H9 (cell line): ENCODE measurements at regions not wholly inside any gene's neighbourhood (a gene's known extent, or its start where the extent isn't known, plus 50 kb on each side); places are given as distances from the start of the nearest gene placed in this dataset.

Experiments used
- DNase-seq: peaks from one replicate; pipeline ENCODE4 v3.0.0-alpha.2; 2017
- H2AFZ ChIP-seq: one replicate; pipeline ENCODE4 v1.6.1; 2013; ENCODE audit warnings: mild to moderate bottlenecking, low read length, control low read depth, moderate library complexity
- H2AK5ac ChIP-seq: 2 replicates; pipeline ENCODE4 v1.6.1; 2013; ENCODE audit warnings: low read length, control low read depth, mixed read lengths; ENCODE audit not compliant: insufficient read length
- H2BK120ac ChIP-seq: one replicate; pipeline ENCODE4 v1.6.1; 2013; ENCODE audit warnings: low read depth, mild to moderate bottlenecking, low read length, control low read depth, inconsistent platforms; ENCODE audit not compliant: poor library complexity, severe bottlenecking
- H2BK12ac ChIP-seq: 2 replicates; pipeline ENCODE4 v1.6.1; 2013; ENCODE audit warnings: low read length, control low read depth, mixed read lengths, low read depth; ENCODE audit not compliant: insufficient read length
- H2BK15ac ChIP-seq: 2 replicates; pipeline ENCODE4 v1.6.1; 2013; ENCODE audit warnings: low read depth, low read length, control low read depth
- H2BK20ac ChIP-seq: one replicate; pipeline ENCODE4 v1.6.1; 2013; ENCODE audit warnings: low read depth, mild to moderate bottlenecking, low read length, control low read depth, inconsistent platforms; ENCODE audit not compliant: poor library complexity, severe bottlenecking
- H2BK5ac ChIP-seq: 2 replicates; pipeline ENCODE4 v1.6.1; 2013; ENCODE audit warnings: low read length, control low read depth, mixed read lengths; ENCODE audit not compliant: insufficient read length
- H3K14ac ChIP-seq: 2 replicates; pipeline ENCODE4 v1.6.1; 2013; ENCODE audit warnings: low read length, control low read depth; ENCODE audit not compliant: insufficient read depth
- H3K18ac ChIP-seq: 2 replicates; pipeline ENCODE4 v1.6.1; 2013; ENCODE audit warnings: low read depth, mild to moderate bottlenecking, mixed read lengths, low read length, control low read depth; ENCODE audit not compliant: insufficient read length
- H3K23ac ChIP-seq: 2 replicates; pipeline ENCODE4 v1.6.1; 2013; ENCODE audit warnings: low read length, control low read depth, mixed read lengths, low read depth; ENCODE audit not compliant: insufficient read length
- H3K23me2 ChIP-seq: 2 replicates; pipeline ENCODE4 v1.6.1; 2013; ENCODE audit warnings: low read depth, mild to moderate bottlenecking, mixed read lengths, low read length, control low read depth; ENCODE audit not compliant: insufficient read length, poor library complexity, severe bottlenecking
- H3K27ac ChIP-seq: 2 replicates; pipeline ENCODE4 v1.5.1; 2013; ENCODE audit warnings: low read length, control low read depth, mixed read lengths, low read depth; ENCODE audit not compliant: insufficient read length
- H3K27me3 ChIP-seq: 2 replicates; pipeline ENCODE4 v1.6.1; 2013; ENCODE audit warnings: low read length, control low read depth, inconsistent platforms; ENCODE audit not compliant: insufficient read depth
- H3K4ac ChIP-seq: 2 replicates; pipeline ENCODE4 v1.6.1; 2013; ENCODE audit warnings: low read depth, mild to moderate bottlenecking, control low read depth, inconsistent platforms, low read length, moderate library complexity
- H3K4me1 ChIP-seq: 2 replicates; pipeline ENCODE4 v1.6.1; 2013; ENCODE audit warnings: low read length, control low read depth, inconsistent platforms; ENCODE audit not compliant: insufficient read depth
- H3K4me2 ChIP-seq: 2 replicates; pipeline ENCODE4 v1.6.1; 2013; ENCODE audit warnings: low read length, control low read depth, mixed read lengths; ENCODE audit not compliant: insufficient read length, insufficient read depth
- H3K56ac ChIP-seq: 2 replicates; pipeline ENCODE4 v1.6.1; 2013; ENCODE audit warnings: low read depth, mild to moderate bottlenecking, mixed read lengths, low read length, control low read depth; ENCODE audit not compliant: insufficient read length
- H3K79me1 ChIP-seq: 2 replicates; pipeline ENCODE4 v1.6.1; 2013; ENCODE audit warnings: low read depth, mild to moderate bottlenecking, moderate library complexity, low read length, control low read depth, inconsistent platforms; ENCODE audit not compliant: insufficient read depth, poor library complexity, severe bottlenecking
- H3K79me2 ChIP-seq: 2 replicates; pipeline ENCODE4 v1.6.1; 2013; ENCODE audit warnings: low read length, control low read depth, inconsistent platforms; ENCODE audit not compliant: insufficient read depth
- H3K9ac ChIP-seq: 2 replicates; pipeline ENCODE4 v1.6.1; 2013; ENCODE audit warnings: low read length, control low read depth, mixed read lengths; ENCODE audit not compliant: insufficient read length; ENCODE audit errors: extremely low read depth
- H3K9me3 ChIP-seq: one replicate; pipeline ENCODE4 v1.6.1; 2013; ENCODE audit warnings: low read depth, low read length, inconsistent platforms; ENCODE audit not compliant: control insufficient read depth
- H3T11ph ChIP-seq: one replicate; pipeline ENCODE4 v1.6.1; 2013; ENCODE audit warnings: mild to moderate bottlenecking, low read length, control low read depth, inconsistent platforms
- H4K20me1 ChIP-seq: one replicate; pipeline ENCODE4 v1.6.1; 2013; ENCODE audit not compliant: control insufficient read depth, insufficient read length, insufficient read depth
- H4K5ac ChIP-seq: 2 replicates; pipeline ENCODE4 v1.6.1; 2013; ENCODE audit warnings: low read depth, mild to moderate bottlenecking, mixed read lengths, low read length, control low read depth; ENCODE audit not compliant: insufficient read length
- H4K8ac ChIP-seq: replicated peaks from 2 replicates; pipeline ENCODE4 v1.6.1; 2013; ENCODE audit warnings: low read length, control low read depth, mixed read lengths, low read depth; ENCODE audit not compliant: insufficient read length
- H4K91ac ChIP-seq: 2 replicates; pipeline ENCODE4 v1.6.1; 2013; ENCODE audit warnings: low read depth, mild to moderate bottlenecking, moderate library complexity, mixed read lengths, low read length, control low read depth; ENCODE audit not compliant: insufficient read length
- H3K27ac Mint-ChIP-seq, 3 experiments: 2 replicates in 2 of 3; 3 replicates in 1 of 3; pipeline ENCODE4 v1.8.0; 2020 to 2021; ENCODE audit warnings: mixed read lengths in 3 of 3, mild to moderate bottlenecking in 1 of 3, moderate library complexity in 1 of 3
- H3K27me3 Mint-ChIP-seq: 2 replicates; pipeline ENCODE4 v1.8.0; 2021; ENCODE audit warnings: low read depth, mild to moderate bottlenecking, moderate library complexity, mixed read lengths
- H3K36me3 Mint-ChIP-seq, 3 experiments: 2 replicates in 2 of 3; 3 replicates in 1 of 3; pipeline ENCODE4 v1.8.0; 2020 to 2021; ENCODE audit warnings: low read depth in 3 of 3, mixed read lengths in 3 of 3; ENCODE audit not compliant: insufficient read depth in 1 of 3
- H3K4me1 Mint-ChIP-seq, 2 experiments: 2 replicates each; pipeline ENCODE4 v1.8.0; 2020; ENCODE audit warnings: mixed read lengths in 2 of 2
- H3K4me3 Mint-ChIP-seq, 2 experiments: 2 replicates in 1 of 2; 3 replicates in 1 of 2; pipeline ENCODE4 v1.8.0; 2020 to 2021; ENCODE audit warnings: mild to moderate bottlenecking in 2 of 2, mixed read lengths in 2 of 2, moderate library complexity in 1 of 2
- H3K9me3 Mint-ChIP-seq, 2 experiments: 2 replicates in 1 of 2; 3 replicates in 1 of 2; pipeline ENCODE4 v1.8.0; 2020; ENCODE audit warnings: mild to moderate bottlenecking in 2 of 2, mixed read lengths in 2 of 2, moderate library complexity in 1 of 2
- CTCF ChIP-seq: fragments of 200-600 bp; sonication (generic); conservative IDR thresholded peaks from 3 replicates; pipeline ENCODE4 v1.8.0; 2021; ENCODE audit warnings: antibody characterized with exemption, mild to moderate bottlenecking
- WGBS: extraction: QIAGEN DNeasy Blood & Tissue Kit; methylation state at CpG from one replicate; pipeline ENCODE4 v1.1.7; 2013; ENCODE audit warnings: missing lambda C conversion rate, low lambda C conversion rate, mixed read lengths; ENCODE audit not compliant: insufficient read length; ENCODE audit errors: extremely low coverage; 5-methylcytosine and 5-hydroxymethylcytosine counted together

- Histone ChIP-seq H2BK120ac (no peak overlapping the region), H2AFZ (no peak overlapping the region), H2BK5ac (no peak overlapping the region), H3K4ac (no peak overlapping the region), H3K4me2 (no peak overlapping the region), H3K79me2 (no peaks in the 10 kb centered on the region), H2BK12ac (no peak overlapping the region), H3K56ac (no peak overlapping the region), H3K23me2 (no peaks in the 10 kb centered on the region), H3K23ac (no peak overlapping the region), H2AK5ac (no peak overlapping the region), H2BK15ac (no peak overlapping the region), H3K9ac (no peak overlapping the region), H4K5ac (no peak overlapping the region), H3K14ac (no peak overlapping the region), H3K9me3 (no peaks in the 10 kb centered on the region), H3K18ac (no peak overlapping the region), H3K4me1 (0 out of 2 replicates have a peak, but pooled peaks cover 3% of the 10 kb centered on the region), H4K91ac (no peak overlapping the region), H4K20me1 (no peaks in the 10 kb centered on the region), H3K27ac (no peak overlapping the region), H4K8ac (no peak overlapping the region), H2BK20ac (no peak overlapping the region), H3K79me1 (no peaks in the 10 kb centered on the region), H3T11ph (no peak overlapping the region), H3K27me3 (no peaks in the 10 kb centered on the region)
- H3K27me3 Mint-ChIP-seq, result no peaks in the 10 kb centered on the region
- no peaks in the 10 kb centered on the region for H3K9me3 Mint-ChIP-seq
- no peaks in the 10 kb centered on the region for H3K36me3 Mint-ChIP-seq
- WGBS, result no CpG with 5 or more reads among the region's 2 CpGs
- TF ChIP-seq CTCF, result no peak
- peaks cover 0 to 2% of the 10 kb centered on the region in 2 experiments; a peak in 1 of 4 replicates for H3K4me1 Mint-ChIP-seq
- no peak overlapping the region for H3K27ac Mint-ChIP-seq
- DNase-seq, result no peak
- no peak overlapping the region for H3K4me3 Mint-ChIP-seq
Measured at GRCh38 chr11:92130421-92130831, 94.2 kb upstream of the FAT3 start.
